GM21825 (cell line): ENCODE measurements at regions not wholly inside any gene's neighbourhood (a gene's known extent, or its start where the extent isn't known, plus 50 kb on each side); places are given as distances from the start of the nearest gene placed in this dataset.
"Not testable (repeated sequence)": the region's sequence is repeated elsewhere in the genome, so short reads cannot be mapped to it uniquely, and the experiment has no call there.

Experiments used
- ATAC-seq: cut with Tn5 transposase; IDR thresholded peaks from one replicate; pipeline ENCODE4 v1.9.1; 2021; ENCODE audit warnings: mild to moderate bottlenecking, moderate library complexity; ENCODE audit not compliant: unreplicated experiment

DNA sequence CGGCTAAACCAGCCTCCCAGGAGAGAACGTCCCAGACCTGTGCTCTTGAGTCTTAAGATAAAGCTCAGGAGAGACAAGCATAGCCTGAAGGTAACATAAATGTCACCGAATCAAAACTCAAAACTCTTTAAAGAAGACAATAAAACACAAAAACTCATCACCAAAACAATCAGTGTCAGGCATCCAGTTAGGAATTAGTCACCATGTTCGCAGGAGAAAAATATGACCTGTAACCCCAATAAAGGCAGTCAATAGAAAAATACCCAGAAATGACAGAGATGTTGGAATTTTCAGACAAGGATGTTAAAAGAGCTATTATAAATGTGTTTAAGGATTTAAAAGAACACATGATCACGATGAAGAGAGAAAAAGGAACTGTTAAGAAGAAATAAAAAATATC is 352.4 kb downstream of the BRD1 start:
- ATAC-seq, result no peak

DNA sequence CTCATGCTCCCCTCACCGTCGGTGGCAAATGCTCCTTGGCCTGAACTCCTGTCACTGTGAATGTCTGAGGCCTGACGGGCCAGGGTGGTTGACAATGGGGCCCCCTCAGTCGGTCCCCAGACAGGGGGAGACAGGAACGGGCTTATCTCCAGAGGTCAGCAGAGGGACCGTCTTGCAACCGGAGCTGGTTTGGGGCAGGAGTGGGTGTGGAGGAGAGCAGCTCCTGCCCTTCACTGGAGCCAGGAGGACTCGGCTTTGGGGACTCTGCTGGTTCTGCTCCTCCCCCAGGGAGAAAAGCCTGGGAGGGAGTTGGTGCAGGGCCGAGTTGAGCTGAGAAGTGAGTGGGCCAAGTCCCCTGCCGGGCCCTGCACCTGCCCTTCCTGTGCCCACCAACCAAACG is 354.4 kb downstream of the BRD1 start:
- ATAC-seq, result no peak

DNA sequence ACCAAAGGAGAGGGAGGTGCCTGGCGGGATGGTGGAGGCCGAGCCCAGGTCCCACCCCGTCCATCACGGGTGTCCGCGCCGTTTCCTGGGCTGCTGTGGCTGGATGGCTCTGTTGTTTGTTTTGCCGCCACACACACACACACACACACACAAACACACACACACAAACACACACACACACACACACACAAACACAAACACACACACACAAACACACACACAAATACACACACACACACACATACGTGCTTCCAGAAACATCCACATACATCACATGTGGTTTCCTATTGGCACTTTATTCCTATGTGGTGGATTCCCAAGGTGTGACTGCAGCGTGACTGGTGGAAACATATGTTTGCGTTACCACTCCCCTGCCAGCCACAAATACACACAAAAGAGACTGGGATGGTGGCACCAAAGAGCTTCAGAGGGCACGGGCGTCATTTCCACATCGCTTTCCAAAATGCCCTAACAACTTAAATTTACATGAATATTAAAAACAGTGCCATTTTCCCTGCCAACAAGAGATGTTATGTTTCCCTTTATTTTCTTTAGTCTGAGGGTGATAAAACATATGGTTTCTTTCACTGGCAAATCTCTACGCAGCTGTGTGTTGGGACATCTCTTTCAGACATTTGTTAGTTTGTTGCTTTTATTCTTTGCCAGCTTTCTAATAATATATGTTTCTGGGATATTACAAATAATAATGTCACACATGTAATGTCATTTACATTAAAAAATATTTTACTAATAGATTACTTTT is 356.8 kb downstream of the BRD1 start:
- no peak for ATAC-seq

DNA sequence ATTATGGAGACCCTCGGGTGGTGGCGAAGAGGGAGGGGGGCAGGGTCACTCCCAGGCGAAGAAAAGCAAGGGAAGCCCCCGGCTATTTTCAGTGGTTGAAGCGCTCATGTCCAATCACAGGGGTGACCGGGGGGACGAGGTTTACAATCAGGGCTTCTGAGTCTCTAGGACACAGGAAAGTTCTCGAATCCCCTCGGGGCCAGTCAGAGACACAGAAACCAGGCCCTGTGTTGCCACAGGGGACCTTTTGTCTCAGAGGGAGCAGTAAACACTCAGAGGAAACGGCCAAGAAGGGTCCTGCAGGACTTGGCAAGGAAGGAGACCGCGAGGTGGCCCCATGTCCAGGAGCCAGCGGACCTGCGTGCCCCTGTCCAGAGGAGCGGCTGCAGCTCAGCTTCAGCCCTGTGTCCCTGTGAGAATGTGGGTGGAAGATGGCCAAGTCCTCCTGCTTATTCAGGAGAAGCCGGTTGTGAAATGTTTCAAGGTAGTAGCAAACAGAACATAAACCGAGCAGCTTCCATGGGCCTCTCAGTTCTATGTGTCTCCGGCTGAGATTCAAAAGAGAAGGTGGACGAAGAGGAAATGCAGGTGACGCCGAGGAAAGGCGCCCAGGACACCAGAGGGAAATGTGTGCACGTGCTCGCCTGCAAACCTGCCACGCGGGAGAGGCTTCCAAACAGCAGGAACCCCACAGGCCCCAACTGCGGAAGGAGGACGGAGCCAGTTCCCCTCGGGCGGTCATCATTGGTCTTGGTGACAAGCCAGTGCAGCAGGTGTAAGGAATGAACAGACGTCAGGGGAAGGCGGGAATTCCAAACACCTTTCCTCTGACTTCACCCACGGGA is 357.6 kb downstream of the BRD1 start:
- no peak for ATAC-seq

DNA sequence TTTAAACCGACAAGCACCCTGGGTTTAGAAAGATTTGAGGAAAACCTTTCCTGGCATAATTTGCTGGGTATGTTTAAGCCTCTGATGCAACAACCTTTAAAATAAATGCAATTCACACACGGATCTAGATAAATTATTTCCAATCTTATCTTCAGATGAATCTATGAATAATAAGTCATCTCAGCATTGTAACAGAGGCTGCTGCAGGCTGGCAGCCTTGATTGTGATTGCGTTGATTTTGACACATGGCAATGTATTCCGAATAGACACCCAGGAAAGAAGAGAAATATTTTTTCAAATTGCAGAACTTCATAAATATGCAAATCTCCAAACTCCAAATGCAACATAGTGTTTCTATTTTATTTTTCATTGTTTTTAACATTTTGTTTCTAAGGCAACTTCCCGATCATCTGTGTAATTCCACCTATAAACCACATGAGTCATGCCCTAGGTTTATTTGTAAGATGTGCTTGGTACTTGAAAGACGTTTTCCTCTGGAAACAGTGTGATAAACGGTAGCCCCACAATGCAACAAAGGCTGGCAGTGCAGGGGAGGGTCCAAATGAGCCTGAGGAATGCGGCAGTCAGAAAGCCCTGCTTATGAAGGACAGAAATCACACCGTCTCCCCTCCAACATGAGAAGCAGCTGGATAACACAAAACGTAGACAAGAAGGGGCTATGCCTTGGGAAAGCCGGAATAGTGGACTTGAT is 359.0 kb downstream of the BRD1 start:
- no peak for ATAC-seq

DNA sequence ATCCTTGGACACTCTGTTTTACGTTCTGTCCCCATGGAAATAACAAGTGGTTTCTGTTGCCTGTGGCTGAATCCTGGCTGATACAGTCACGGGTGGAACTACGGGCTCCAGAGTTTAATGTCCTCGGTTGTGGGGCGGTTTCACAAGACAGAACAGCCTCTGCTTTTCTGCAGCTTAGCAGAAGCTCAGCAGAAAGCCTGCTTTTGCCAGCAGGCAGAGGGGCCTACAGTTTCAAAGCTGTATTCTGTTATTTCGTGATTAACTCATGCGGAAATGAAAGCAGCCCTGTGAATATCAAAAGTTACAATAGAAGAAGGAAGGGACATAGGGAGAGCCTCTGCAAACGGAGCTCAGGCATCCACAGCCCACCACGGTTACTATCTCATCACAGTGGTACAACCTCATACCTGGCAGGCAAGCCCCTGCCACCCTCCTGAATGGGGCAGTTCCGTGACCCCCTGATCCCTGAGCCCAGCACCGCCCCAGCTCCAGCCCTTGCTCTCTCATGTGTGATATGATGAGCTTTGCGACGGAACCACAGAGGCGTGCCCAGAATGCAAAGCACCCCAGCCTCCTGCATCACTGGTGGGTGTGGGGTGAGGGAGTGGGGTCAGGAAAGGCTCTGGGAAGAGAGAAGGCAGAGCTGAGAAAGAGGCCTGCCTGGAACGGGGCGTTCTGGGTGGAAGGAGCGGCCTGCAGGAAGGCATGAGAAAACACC is 360.6 kb downstream of the BRD1 start:
- no peak for ATAC-seq

DNA sequence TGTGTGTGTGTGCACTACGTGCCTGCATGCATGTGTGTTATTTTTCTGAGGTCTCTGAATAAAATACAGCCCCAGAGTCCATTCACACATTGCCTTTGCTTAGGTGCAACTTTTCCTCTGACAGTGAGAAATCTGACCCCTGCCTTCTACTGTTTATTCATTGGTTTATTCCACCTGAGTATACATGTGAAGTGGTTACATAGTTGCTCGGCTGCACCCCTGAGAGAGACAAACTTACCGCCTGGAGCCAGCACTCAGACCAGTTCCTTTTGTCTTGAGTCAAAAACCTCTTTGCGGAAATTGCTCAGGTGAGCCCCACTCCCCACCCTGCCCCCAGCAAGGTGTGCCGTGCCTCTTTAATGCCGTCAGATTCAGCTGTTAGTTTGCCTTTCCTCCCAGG is 363.6 kb downstream of the BRD1 start:
- no peak for ATAC-seq

DNA sequence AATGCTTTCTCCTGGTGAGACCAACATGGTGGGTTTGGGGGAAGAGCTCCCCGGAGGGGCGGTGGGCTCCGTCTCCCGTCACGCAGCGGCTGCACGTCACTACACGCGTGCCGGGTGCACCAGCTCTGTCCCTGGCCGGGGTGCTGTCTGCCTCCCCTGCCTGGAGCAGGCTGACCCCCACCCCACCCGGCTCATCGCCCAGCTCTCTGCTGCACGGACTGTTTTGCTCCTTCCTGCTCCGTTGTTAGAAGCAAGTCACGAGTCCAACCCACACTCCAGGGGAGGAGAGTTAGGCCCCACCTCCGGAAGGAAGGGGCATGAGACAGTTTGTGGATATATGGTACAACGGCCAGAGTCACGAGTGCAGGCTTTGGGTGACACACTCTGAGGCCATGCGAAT is 364.9 kb downstream of the BRD1 start:
- ATAC-seq, result no peak

DNA sequence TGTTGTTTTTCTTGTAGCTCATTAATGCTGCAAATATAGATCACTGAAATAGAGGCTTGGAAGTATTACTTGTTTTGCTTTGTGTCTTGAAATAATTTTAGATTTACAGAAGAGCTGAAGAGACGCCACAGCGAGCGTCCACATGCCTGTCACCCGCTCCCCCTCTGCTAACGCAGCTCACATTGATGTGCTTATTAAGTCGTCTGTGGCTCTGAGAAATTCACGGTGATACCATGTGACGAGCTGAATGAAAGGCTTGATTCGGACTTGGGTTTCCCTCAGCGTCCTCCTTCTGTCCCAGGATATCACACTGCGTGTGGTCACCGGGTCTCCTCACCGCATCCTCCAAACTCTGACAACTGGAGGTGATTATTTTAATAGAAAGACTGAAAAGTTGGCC is 365.4 kb downstream of the BRD1 start:
- no peak for ATAC-seq

DNA sequence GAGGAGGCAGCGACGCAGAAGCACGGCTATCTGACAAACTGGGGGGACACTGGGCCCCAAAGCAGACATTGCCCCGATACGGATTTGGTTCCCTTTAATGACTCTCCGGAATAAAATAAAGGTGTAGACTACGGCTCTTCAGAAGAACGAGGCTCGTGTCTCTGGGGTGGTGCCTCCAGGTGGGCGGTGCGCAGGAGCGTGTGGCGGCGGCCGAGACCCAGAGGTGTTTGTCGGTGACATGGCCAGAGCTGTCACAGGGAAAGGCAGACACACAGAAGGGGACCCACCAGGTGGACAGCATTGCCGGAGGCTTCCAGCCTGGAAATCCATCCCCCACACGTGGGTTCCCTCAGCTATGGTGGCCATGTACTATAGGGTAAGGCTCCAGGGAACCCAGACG is 366.0 kb downstream of the BRD1 start:
- no peak for ATAC-seq

DNA sequence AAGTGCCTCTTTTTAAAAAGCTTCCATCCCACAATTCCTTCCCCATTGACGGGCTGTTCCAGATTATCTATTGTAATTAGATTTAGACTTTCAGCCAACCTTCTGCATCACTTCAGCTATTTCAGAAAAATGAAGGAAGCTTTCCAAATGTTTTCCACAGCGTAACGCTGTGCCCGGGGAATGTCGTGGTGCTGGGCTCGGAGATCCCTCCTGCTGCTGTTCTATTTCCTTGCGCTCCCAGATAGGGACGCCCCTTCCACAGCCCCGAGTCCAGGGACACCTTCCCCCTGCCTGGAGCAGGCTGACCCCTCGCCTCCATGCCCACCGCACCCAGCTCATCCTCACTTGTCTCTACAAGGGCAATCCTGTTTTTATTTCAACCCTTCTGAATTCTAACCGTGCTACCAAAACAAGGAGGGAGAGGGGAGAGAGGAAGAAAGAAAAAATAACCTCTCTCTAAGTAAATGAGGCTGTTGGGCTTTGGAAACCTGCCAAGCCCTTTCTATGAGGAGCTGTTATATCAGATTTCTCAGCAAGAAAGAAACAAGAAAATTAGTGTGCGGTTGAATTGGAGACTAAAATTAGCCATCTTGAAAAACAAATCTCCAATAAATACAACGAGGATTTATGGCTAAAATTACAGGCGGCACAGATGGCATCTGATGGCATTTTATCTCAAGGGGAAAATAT is 366.9 kb downstream of the BRD1 start:
- no peak for ATAC-seq

DNA sequence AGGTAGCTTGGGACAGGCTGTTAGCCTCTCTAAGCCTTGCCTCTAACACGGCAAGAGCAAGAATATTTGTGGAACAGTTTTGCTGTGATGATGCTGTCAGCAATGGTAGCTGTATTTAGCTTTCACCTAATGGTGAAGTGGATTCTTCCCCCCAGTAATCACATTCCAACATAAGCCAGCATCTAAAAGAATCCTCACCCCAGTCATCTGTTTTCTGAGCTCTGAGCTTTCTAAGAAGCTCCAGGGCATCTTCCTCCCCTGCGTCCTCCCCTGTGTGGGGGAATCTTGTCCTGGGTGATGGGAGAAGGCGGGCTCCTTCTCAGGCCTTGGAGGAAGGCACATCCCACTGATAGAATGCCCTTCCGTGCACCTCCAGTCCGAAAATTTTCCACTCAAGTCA is 367.6 kb downstream of the BRD1 start:
- ATAC-seq, result no peak

DNA sequence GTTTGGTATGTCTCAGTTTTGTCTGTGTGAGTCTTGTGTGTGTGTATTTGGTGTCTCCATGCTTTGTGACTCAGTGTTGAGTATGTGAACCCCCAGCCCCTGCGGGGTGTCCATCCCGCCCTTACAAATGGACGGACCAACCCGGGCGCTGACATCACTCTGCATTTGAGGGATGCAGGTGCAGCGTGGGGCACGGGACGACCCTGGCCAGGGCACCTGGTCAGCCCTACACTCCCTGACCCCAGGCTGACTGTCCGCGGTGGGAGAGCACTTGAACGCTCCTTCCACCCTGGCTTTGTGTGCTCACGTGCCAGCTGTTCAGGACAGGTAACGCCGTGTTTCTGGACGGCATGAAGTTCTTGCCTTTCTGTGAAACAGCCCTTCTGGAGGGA is 369.0 kb downstream of the BRD1 start:
- no peak for ATAC-seq

DNA sequence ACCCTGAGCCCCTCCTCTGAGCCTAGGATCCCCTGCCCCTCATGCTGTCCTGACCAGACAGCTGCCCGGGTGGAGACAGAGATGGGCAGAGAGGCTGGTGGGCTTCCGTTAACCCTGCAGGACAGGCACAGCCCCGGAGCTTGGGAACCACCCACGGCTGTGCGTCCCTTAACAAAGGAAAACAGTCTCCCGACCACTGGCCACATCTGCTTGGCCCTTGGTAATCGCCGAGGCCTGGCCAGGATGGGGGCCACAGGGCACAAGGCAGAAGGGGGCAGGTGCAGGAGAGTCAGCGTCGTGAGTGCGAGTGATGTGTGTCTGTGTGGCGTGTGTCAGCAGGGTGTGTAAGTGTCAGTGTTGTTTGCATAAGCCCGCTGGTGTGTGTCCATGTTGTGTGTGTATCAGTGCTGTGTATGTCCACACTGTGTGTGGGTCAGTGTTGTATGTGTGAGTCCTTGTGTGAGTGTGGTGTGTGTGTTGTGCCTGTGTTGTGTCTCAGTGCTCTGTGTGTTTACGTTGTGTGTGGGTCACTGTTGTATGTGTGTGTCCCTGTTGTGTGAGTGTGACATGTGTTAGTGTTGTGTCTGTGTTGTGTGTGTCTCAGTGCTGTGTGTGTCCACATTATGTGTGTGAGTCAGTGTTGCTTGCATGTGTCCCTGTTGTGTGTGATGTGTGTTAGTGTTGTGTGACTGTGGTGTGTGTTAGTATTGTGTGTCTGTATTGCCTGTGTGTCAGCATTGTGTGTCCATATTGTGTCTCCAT is 369.5 kb downstream of the BRD1 start:
- no peak for ATAC-seq

DNA sequence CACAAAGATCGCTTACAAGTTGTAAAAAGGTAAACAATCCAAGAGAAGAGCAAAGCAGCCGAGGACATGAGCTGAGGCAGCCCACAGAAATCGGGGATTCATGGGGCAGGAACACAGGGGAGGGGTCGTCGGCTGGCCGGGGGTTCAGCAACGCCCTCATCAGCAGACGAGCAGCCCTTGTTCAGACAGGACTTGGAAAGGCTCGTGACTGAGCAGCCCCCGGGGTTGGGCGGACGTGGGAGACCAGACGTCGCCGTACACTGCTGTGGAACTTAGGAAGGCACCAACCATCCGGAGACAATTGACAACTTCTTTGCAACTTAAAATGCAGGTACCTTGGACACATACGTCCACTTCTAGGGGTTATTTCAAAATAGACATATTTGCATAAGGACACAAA is 370.5 kb downstream of the BRD1 start:
- ATAC-seq, result no peak

DNA sequence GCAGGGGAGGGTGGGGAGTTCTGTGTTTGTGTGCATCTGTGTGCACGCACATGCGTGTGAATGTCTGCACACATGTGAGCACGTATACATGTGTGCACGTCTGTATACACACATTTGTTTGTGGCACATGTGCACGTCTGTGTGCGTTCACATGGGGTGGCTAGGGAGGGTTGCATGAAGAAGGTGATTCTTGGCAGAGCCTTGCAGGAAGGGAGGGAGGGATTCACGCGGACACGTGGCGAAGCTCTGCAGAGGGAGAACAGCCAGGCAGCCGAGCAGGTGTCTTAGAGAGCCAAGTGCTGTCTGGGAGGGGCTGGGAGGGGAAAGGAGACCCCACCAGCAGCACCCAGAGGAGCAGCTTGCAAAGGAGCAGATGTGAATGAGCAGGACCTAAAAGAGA is 372.1 kb downstream of the BRD1 start:
- no peak for ATAC-seq

DNA sequence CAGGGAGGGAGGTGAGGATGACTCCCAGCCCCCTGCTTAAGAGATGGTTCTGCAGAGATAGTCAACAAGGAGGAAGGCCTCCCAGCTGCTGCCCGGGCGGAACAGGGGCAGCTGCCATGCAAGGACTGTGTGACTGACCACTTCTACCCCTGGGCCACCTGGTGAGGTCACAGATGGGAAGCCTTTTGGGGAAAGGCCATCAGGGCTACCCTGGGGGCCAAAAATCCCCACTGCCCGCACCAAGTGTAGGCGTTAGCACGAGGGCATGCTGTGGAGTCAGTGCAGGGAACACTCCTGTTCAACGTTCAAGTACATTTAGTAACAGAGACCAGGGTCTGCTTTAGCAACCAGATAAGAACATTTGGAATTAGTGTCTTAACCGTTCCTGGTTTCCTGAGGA is 372.9 kb downstream of the BRD1 start:
- no peak for ATAC-seq

DNA sequence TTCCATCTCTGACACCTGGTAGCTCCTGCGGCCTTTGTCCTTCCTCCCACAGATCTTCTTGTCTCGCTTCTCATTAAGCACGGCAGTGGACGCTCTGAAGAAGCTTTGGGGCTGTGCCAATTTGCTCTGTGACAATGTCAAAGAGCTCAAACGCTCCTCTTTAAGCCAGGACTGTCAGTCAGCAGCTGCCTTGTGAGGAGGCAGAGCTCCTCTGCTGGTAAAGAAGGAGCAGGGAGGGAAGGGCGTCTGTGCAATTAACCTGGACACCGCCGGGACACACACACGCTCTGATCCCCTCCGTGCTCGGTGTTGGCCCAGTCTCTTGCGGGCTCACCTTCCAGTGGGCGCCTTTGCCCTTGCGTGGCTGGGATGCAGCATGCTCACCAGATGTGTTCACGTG is 373.9 kb downstream of the BRD1 start:
- no peak for ATAC-seq

DNA sequence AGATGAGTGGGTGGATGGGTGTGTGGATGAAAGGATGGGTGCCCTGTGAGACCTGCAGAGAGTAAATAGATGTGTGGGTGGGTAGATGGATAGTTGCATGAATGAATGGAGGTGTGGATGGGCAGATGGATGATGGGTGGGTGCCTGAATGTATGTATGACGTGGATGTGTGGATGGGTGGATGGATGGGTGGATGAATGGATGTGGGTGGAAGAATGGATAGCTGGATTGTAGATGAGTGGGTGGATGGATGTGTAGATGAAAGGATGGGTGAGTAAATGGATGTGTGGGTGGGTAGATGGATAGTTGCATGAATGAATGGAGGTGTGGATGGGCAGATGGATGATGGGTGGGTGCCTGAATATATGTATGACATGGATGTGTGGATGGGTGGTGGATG is 374.7 kb downstream of the BRD1 start:
- ATAC-seq, result not testable (repeated sequence)
